ENCODE measurements at regions not wholly inside any gene's neighbourhood (a gene's known extent, or its start where the extent isn't known, plus 50 kb on each side); places are given as distances from the start of the nearest gene placed in this dataset.

DNA sequence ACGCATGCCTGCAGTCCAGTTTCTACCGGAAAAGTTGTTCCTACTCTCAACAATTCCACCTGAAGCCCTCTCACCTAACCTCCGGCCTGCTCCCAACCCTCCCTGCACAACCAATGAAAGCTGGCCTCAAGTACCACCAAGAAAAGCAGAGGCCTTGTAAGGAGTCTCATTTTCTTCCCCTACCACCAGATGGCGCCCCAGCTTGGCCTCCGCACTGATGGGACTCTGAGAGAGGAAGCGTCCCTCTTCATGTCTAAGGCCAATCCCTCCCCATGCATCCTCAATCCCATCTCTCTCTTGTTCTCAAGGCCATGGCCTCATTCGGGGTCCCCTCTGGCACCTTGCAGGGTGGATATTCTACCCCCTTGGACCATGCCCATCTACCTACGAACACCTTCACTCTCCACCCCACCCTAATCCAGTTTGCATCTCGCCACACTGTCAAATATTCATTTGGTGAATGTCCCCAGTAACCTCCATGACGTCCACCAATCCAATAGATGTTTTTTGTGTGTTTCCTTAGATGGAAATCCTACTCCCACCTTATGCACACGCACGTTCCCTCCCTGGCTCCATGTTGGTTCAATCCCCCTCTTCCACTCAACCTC, 412.8 kb downstream of the ZNF536 start:
- peak; percentile 51 for ATAC-seq
- intact Hi-C loops (cut with micrococcal nuclease) = no loop called here
- DNase-seq = peak; percentile 60

GRCh38 chr19:30783936-30784335, 411.8 kb downstream of the ZNF536 start:
- intact Hi-C loops (cut with micrococcal nuclease) = no loop called here
- DNase-seq = no peak
- no peak for ATAC-seq

GRCh38 chr19:30783212-30783611, 411.0 kb downstream of the ZNF536 start:
- no peak for DNase-seq
- intact Hi-C loops (cut with micrococcal nuclease) = no loop called here
- no peak for ATAC-seq

DNA sequence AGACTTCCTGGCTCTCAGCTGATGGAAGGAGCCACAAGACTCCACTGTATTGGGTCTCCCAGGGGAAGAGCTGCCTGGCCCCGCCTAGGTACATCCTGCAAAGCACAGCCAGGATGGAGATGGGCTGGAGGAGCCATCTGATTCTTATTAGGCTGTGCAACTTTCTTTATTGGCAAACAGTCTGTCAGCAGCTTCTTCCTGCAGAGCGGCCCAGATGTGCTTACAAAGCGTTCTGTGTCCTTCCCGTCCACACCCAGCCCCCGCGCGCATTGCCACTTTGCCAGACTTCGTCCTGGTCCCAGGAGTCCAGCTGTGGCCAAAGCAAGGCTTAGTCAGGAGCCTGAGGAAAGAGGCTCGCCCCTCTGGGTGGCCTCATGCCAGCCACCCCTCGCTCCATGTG, 409.3 kb downstream of the ZNF536 start:
- DNase-seq (peak; percentile 61), ATAC-seq (peak; percentile 53)
- intact Hi-C loops (cut with micrococcal nuclease) = no loop called here

GRCh38 chr19:30781047-30781446, 408.9 kb downstream of the ZNF536 start:
- no peak for ATAC-seq
- intact Hi-C loops (cut with micrococcal nuclease) = no loop called here

GRCh38 chr19:30780456-30780855, 408.3 kb downstream of the ZNF536 start:
- DNase-seq (no peak), ATAC-seq (no peak)
- intact Hi-C loops (cut with micrococcal nuclease) = no loop called here

More at GRCh38 chr19:30781047-30781446, 408.9 kb downstream of the ZNF536 start:
- no peak for DNase-seq

DNA sequence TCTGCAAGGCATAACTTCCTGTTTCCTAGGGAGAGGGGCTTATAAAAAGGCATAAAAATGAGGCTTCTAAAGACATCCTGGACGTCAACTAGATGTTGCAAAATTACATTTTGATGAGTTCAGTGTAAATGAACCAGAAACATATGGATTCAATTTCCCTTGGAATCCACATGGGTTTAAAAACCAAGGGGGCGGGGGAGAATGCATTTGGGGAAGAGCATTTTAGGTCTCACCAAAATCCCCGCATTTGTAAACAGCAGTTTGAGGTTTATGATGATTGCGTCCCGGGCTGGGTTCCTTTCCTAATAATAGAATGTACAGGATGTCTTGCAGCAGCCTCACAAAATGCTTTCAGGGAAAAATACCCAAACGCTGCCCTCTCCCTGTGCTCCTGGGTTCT, 407.8 kb downstream of the ZNF536 start:
- intact Hi-C loops (cut with micrococcal nuclease) = no loop called here
- ATAC-seq = no peak
- DNase-seq = no peak

GRCh38 chr19:30778961-30779715, 407.0 kb downstream of the ZNF536 start:
- no peak for DNase-seq
- ATAC-seq = no peak
- intact Hi-C loops (cut with micrococcal nuclease) = no loop called here

DNA sequence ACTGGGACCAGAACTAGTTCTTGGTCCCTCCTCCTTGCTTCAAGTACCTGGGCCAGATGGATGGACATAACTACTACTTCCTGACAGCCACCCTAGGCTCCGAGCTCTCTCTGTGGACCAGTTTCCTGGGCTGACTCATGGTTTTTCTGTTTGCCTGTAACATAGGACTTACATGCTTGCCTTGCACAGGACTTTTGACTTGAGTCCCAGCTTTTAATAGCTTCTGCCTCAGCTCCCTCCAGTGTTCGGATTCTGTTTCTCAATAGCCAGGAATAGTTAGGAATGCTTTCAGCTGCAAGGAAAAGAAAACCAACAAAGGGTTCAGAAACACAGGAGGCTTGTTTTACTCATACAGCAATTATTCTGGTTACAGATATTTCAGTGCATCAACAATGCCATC, 405.9 kb downstream of the ZNF536 start:
- intact Hi-C loops (cut with micrococcal nuclease) = no loop called here
- DNase-seq (no peak), ATAC-seq (no peak)

DNA sequence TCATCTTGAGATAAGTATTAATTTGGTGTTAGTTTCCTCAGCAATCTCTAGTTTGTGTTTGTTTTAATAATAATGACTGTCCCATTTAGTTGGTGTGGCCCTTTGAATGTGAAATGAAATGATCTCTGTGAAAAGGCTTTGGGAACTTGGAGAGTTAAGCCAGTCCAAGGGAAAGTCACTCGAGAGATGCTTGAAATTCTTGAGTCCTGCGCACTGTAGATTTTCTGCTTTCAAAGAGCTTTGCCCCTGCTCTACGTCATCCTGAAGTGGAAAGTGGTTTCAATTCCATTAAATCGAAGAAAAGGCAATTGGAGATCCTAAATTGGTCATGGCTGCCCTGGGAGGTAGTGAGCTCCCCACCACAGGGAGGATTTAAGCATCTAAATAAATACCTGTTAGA, 403.8 kb downstream of the ZNF536 start:
- ATAC-seq (no peak), DNase-seq (no peak)
- intact Hi-C loops (cut with micrococcal nuclease) = no loop called here

GRCh38 chr19:30774252-30774766, 402.1 kb downstream of the ZNF536 start:
- intact Hi-C loops (cut with micrococcal nuclease) = no loop called here
- ATAC-seq (no peak), DNase-seq (no peak)

DNA sequence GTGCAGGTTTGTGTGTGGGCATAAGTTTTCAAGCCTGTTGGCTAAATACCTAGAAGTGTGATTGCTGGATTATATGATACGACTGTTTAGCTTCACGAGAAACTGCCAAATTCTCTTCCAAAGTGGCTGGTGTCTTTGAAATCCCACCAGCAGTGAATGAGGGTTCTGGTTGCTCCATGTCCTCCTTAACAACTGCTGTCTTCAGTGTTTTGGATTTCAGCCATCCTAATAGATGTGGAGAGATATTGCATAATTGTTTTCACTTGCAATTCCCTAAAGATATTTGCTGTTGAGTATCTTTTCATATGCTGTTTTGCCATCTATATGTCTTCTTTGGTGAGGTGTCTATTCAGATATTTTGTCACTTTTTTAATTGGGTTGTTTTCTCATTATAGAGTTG, 390.5 kb downstream of the ZNF536 start:
- intact Hi-C loops (cut with micrococcal nuclease) = no loop called here
- DNase-seq (no peak), ATAC-seq (no peak)

DNA sequence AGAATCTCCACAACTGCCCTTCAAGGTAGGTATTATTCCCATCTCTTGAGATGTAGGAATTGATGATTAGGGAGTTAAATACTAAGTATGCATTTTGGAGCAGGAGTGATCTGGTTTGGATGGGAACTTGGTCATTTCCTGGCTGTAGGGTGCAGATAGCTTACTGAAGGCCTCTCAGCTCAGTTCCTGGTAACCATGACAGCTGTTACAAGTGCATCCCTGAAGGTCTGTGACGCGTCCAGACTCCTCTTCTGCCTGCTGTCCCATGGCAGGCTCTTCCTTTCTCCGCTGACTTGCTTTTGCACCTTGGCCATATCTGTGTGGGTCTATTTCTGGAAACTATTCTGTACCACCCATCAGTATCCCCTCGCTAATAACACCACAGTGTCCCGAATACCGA, 387.8 kb downstream of the ZNF536 start:
- ATAC-seq (no peak), DNase-seq (no peak)
- intact Hi-C loops (cut with micrococcal nuclease) = no loop called here

DNA sequence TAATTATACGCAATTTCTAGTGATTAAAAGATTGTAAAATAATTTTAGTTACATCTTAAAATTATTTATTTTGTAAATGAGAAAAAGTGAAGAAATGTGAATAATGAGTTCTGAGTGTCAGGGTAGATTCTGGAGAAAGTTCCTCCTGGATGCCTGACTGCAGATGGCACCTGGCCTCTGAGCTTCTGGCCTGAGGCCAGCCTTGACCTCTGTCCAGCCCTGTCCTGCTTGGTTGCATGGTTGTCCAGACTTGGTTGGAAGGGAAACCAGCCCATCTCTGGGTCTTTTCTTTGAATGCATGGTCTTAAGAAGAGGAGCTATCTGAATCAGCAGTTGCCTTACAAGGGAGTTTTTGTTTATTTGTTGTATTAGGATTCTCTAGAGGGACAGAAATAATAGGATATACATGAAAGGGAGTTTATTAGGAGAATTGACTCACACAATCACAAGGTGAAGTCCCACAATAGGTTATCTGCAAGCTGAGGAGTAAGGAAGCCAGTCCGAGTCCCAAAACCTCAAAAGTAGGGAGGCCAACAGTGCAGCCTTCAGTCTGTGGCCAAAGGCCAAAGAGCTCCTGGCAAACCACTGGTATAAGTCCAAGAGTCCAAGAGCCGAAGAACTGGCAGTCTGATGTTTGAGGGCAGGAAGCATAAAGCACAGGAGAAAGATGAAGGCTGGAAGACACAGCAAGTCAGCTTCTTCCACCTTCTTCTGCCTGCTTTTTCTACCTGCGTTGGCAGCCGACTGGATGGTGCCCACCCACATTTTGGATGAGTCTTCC, 385.8 kb downstream of the ZNF536 start:
- intact Hi-C loops (cut with micrococcal nuclease) = no loop called here
- no peak for DNase-seq
- ATAC-seq = no peak

- DNase-seq (no peak), ATAC-seq (no peak)
- intact Hi-C loops (cut with micrococcal nuclease) = no loop called here
Observed at GRCh38 chr19:30757104-30757836, 385.1 kb downstream of the ZNF536 start.

- DNase-seq (no peak), ATAC-seq (no peak)
- intact Hi-C loops (cut with micrococcal nuclease) = no loop called here
Observed at GRCh38 chr19:30755581-30755980, 383.4 kb downstream of the ZNF536 start.

DNA sequence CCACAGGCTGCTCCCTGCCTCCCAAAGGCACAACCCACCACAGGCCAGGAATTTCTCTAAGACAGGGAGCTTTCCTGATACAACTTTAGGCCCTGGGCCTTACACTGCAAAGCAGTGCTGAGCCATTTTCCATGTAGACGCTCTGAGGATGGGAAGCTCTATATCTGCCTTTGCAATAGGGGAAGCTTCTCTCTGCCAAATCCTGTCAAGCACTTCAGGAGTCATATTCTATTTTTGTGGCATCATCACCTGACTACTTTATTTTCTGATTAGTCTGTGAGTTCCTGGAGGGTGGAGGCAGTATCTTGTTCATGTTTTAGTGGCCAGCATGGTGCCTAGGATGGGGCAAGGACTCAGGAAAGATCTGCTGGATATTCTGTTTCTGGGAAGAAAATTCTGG, 382.0 kb downstream of the ZNF536 start:
- ATAC-seq = peak; percentile 94
- intact Hi-C loops (cut with micrococcal nuclease) = no loop called here

GRCh38 chr19:30752876-30753275, 380.7 kb downstream of the ZNF536 start:
- no peak for DNase-seq
- ATAC-seq = no peak
- intact Hi-C loops (cut with micrococcal nuclease) = no loop called here

More for the DNA sequence above, 382.0 kb downstream of the ZNF536 start:
- DNase-seq = no peak

- ATAC-seq = no peak
- no peak for DNase-seq
- intact Hi-C loops (cut with micrococcal nuclease) = no loop called here
Observed at GRCh38 chr19:30752201-30752600, 380.0 kb downstream of the ZNF536 start.

Data from left ventricle myocardium superior (tissue), 1 donor.